ENCODE measurements at regions not wholly inside any gene's neighbourhood (a gene's known extent, or its start where the extent isn't known, plus 50 kb on each side); places are given as distances from the start of the nearest gene placed in this dataset.
"Not testable (repeated sequence)": the region's sequence is repeated elsewhere in the genome, so short reads cannot be mapped to it uniquely, and the experiment has no call there.

GRCh38 chr5:152058267-152058666, 133.6 kb upstream of the GLRA1 start:
- Mint-ChIP-seq H3K4me1 (ENCODE audit: low read depth) (no peaks in the 10 kb centered on the region), H3K9me3 (peaks cover 15% of the 10 kb centered on the region), H3K27ac (no peak overlapping the region), H3K36me3 (ENCODE audit: low read depth) (no peaks in the 10 kb centered on the region), H3K27me3 (no peaks in the 10 kb centered on the region), H3K4me3 (no peak overlapping the region)
- intact Hi-C loops (cut with micrococcal nuclease) = no loop called here

DNA sequence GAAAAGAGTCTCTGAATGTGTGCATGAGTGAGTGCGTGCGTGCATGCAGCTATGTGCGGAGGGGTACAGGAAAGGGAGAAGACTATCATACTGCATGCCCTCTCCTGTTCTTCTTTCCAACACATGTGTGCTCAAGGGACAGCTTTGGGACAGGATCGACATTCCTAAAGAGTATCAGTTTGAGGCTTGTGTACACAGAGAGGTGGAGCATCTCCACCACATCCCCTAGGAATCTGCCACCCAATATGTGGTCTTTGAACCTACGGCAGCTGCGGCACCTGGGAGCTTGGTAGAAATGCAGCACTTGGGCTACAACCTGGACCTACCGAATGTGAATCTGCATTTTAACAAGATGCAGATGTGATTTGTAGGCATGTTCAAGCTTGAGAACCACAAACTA, 132.3 kb upstream of the GLRA1 start:
- no peak overlapping the region for H3K27ac Mint-ChIP-seq
- peaks cover 25% of the 10 kb centered on the region for H3K9me3 Mint-ChIP-seq
- intact Hi-C loops (cut with micrococcal nuclease) = no loop called here
- H3K4me3 Mint-ChIP-seq = no peak overlapping the region
- no peaks in the 10 kb centered on the region for H3K4me1 Mint-ChIP-seq (ENCODE audit: low read depth)
- H3K27me3 Mint-ChIP-seq = no peaks in the 10 kb centered on the region
- H3K36me3 Mint-ChIP-seq (ENCODE audit: low read depth) = no peaks in the 10 kb centered on the region

- intact Hi-C loops (cut with micrococcal nuclease) = no loop called here
- Mint-ChIP-seq H3K9me3 (peaks cover 52% of the 10 kb centered on the region), H3K4me1 (ENCODE audit: low read depth) (no peaks in the 10 kb centered on the region), H3K36me3 (ENCODE audit: low read depth) (no peaks in the 10 kb centered on the region), H3K4me3 (no peak overlapping the region), H3K27ac (no peak overlapping the region), H3K27me3 (no peaks in the 10 kb centered on the region)
Observed at GRCh38 chr5:152052470-152052869, 127.8 kb upstream of the GLRA1 start.

GRCh38 chr5:152051499-152052454, 127.1 kb upstream of the GLRA1 start:
- no peaks in the 10 kb centered on the region for H3K27me3 Mint-ChIP-seq
- no peaks in the 10 kb centered on the region for H3K4me1 Mint-ChIP-seq (ENCODE audit: low read depth)
- intact Hi-C loops (cut with micrococcal nuclease) = no loop called here
- H3K36me3 Mint-ChIP-seq (ENCODE audit: low read depth) = no peaks in the 10 kb centered on the region
- H3K27ac Mint-ChIP-seq = no peak overlapping the region
- H3K4me3 Mint-ChIP-seq = no peak overlapping the region
- H3K9me3 Mint-ChIP-seq = peaks cover 52% of the 10 kb centered on the region

GRCh38 chr5:152046361-152046760, 121.7 kb upstream of the GLRA1 start:
- H3K27ac Mint-ChIP-seq = no peak overlapping the region
- H3K36me3 Mint-ChIP-seq (ENCODE audit: low read depth) = no peaks in the 10 kb centered on the region
- intact Hi-C loops (cut with micrococcal nuclease) = no loop called here
- no peaks in the 10 kb centered on the region for H3K4me1 Mint-ChIP-seq (ENCODE audit: low read depth)
- no peak overlapping the region for H3K4me3 Mint-ChIP-seq
- peaks cover 63% of the 10 kb centered on the region for H3K9me3 Mint-ChIP-seq
- no peaks in the 10 kb centered on the region for H3K27me3 Mint-ChIP-seq

GRCh38 chr5:152038856-152039255, 114.2 kb upstream of the GLRA1 start:
- intact Hi-C loops (cut with micrococcal nuclease); H3K4me1 Mint-ChIP-seq (ENCODE audit: low read depth); H3K9me3 Mint-ChIP-seq; H3K4me3 Mint-ChIP-seq; H3K27ac Mint-ChIP-seq; H3K27me3 Mint-ChIP-seq; H3K36me3 Mint-ChIP-seq (ENCODE audit: low read depth): not testable (repeated sequence)

DNA sequence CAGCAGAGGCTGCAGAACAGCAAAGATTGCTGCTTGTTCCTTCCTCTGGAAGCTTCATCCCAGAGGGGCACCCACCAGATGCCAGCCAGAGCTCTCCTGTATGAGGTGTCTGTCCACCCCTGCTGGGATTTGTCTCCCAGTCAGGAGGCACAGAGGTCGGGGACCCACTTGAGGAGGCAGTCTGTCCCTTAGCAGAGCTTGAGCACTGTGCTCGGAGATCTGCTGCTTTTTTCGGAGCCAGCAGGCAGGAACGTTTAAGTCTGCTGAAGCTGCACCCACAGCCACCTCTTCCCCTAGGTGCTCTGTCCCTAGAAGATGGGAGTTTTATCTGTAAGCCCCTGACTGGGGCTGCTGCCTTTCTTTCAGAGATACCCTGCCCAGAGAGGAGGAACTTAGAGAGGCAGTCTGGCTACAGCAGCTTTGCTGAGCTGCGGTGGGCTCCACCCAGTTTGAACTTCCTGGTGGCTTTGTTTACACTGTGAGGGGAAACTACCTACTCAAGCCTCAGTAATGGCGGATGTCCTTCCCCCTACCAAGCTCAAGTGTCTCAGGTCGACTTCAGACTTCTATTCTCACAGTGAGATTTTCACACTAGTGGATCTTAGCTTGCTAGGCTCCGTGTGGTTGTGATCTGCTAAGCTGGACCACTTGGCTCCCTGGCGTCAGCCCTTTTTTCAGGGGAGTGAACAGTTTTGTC, 101.8 kb upstream of the GLRA1 start:
- H3K27ac Mint-ChIP-seq; H3K27me3 Mint-ChIP-seq; H3K4me1 Mint-ChIP-seq (ENCODE audit: low read depth); H3K4me3 Mint-ChIP-seq; H3K36me3 Mint-ChIP-seq (ENCODE audit: low read depth); intact Hi-C loops (cut with micrococcal nuclease): not testable (repeated sequence)
- peaks cover 21% of the 10 kb centered on the region for H3K9me3 Mint-ChIP-seq

GRCh38 chr5:152016421-152016820, 91.8 kb upstream of the GLRA1 start:
- H3K27me3 Mint-ChIP-seq = no peaks in the 10 kb centered on the region
- H3K36me3 Mint-ChIP-seq (ENCODE audit: low read depth) = no peaks in the 10 kb centered on the region
- peaks cover 9% of the 10 kb centered on the region for H3K9me3 Mint-ChIP-seq
- intact Hi-C loops (cut with micrococcal nuclease) = no loop called here
- H3K27ac Mint-ChIP-seq = no peak overlapping the region
- no peaks in the 10 kb centered on the region for H3K4me1 Mint-ChIP-seq (ENCODE audit: low read depth)
- H3K4me3 Mint-ChIP-seq = no peak overlapping the region

- Mint-ChIP-seq H3K36me3 (ENCODE audit: low read depth) (no peaks in the 10 kb centered on the region), H3K27me3 (no peaks in the 10 kb centered on the region), H3K9me3 (peaks cover 28% of the 10 kb centered on the region), H3K4me1 (ENCODE audit: low read depth) (no peaks in the 10 kb centered on the region), H3K27ac (no peak overlapping the region), H3K4me3 (no peak overlapping the region)
- intact Hi-C loops (cut with micrococcal nuclease) = no loop called here
Observed at GRCh38 chr5:152007653-152008335, 83.1 kb upstream of the GLRA1 start.

GRCh38 chr5:152004095-152004494, 79.4 kb upstream of the GLRA1 start:
- Mint-ChIP-seq H3K4me1 (ENCODE audit: low read depth) (no peaks in the 10 kb centered on the region), H3K27ac (no peak overlapping the region), H3K36me3 (ENCODE audit: low read depth) (no peaks in the 10 kb centered on the region), H3K27me3 (no peaks in the 10 kb centered on the region), H3K4me3 (no peak overlapping the region), H3K9me3 (peaks cover 30% of the 10 kb centered on the region)
- intact Hi-C loops (cut with micrococcal nuclease) = no loop called here

Data from dendritic cell treated with granulocyte-macrophage colony-stimulating factor and Interleukin-4, amounts not matched to agents 40 ng/mL and 50 ng/mL, for 4 days (primary cell).